HEK293 (cell line): ENCODE measurements at regions not wholly inside any gene's neighbourhood (a gene's known extent, or its start where the extent isn't known, plus 50 kb on each side); places are given as distances from the start of the nearest gene placed in this dataset.

Experiments used
- CTCF ChIA-PET: fragments of 350-600 bp; formaldehyde crosslinking; extraction: SDS; loops from one replicate; lab custom pipeline; 2021; ENCODE audit warnings: antibody characterized with exemption; lab: Yijun Ruan, JAX
- POLR2A ChIA-PET: fragments of 300-600 bp; formaldehyde crosslinking; extraction: SDS; loops from one replicate; lab custom pipeline; 2020; ENCODE audit warnings: antibody characterized with exemption, inconsistent platforms; lab: Yijun Ruan, JAX
- H3K27ac ChIP-seq: fragments of 200-500 bp; sonication (Bioruptor generic); 2 replicates; pipeline ENCODE4 v1.5.1; 2014; ENCODE audit warnings: low read depth, low read length, control low read depth, inconsistent platforms; ENCODE audit errors: extremely low read depth
- H3K36me3 ChIP-seq, 2 experiments: fragments of 200-500 bp in 1 of 2; sonication (Bioruptor generic) in 1 of 2; 1 replicate in 1 of 2; 2 replicates in 1 of 2; pipeline ENCODE4 v1.5.1; 2014 to 2017; ENCODE audit warnings: inconsistent platforms in 2 of 2, low read length in 2 of 2; ENCODE audit not compliant: control insufficient read depth in 2 of 2, insufficient read depth in 1 of 2
- H3K4me1 ChIP-seq: fragments of 200-500 bp; sonication (Bioruptor generic); 2 replicates; pipeline ENCODE4 v1.5.1; 2014; ENCODE audit warnings: mild to moderate bottlenecking, low read length, inconsistent platforms; ENCODE audit not compliant: control insufficient read depth, insufficient read depth
- H3K4me3 ChIP-seq: 2 replicates; pipeline ENCODE4 v1.5.1; 2011; ENCODE audit warnings: low read depth, mild to moderate bottlenecking, control low read depth, low read length, moderate library complexity
- H3K9me3 ChIP-seq: fragments of 200-500 bp; sonication (Bioruptor generic); 2 replicates; pipeline ENCODE4 v1.5.1; 2014; ENCODE audit warnings: low read depth, low read length, inconsistent platforms; ENCODE audit not compliant: control insufficient read depth, insufficient read depth
- HOXC10 ChIP-seq: sonication (generic); formaldehyde crosslinking; IDR thresholded peaks from 2 replicates; pipeline ENCODE4 v1.8.1; 2023; ENCODE audit warnings: mild to moderate bottlenecking, missing genetic modification reagents
- OSR2 ChIP-seq: fragments of 450-650 bp; formaldehyde crosslinking; IDR thresholded peaks from 2 replicates; pipeline ENCODE4 v1.5.1; 2016; ENCODE audit warnings: missing biosample characterization, missing genetic modification characterization
- SETDB1 ChIP-seq: IDR thresholded peaks from one replicate; pipeline ENCODE4 v1.6.1; 2017; ENCODE audit warnings: mild to moderate bottlenecking, low read length, moderate library complexity, mixed read lengths; ENCODE audit not compliant: insufficient read length
- ZBTB20 ChIP-seq: fragments of 450-650 bp; formaldehyde crosslinking; IDR thresholded peaks from 2 replicates; pipeline ENCODE4 v1.5.1; 2016; ENCODE audit warnings: missing biosample characterization, missing genetic modification characterization
- ZNF133 ChIP-seq: fragments of 450-650 bp; formaldehyde crosslinking; IDR thresholded peaks from 2 replicates; pipeline ENCODE4 v1.5.1; 2016; ENCODE audit warnings: missing biosample characterization, missing genetic modification characterization
- ZNF174 ChIP-seq: fragments of 450-650 bp; formaldehyde crosslinking; IDR thresholded peaks from 2 replicates; pipeline ENCODE4 v1.5.0; 2017; ENCODE audit warnings: missing biosample characterization, mild to moderate bottlenecking, missing genetic modification characterization
- ZNF280D ChIP-seq: fragments of 450-650 bp; formaldehyde crosslinking; IDR thresholded peaks from 2 replicates; pipeline ENCODE4 v1.5.1; 2016; ENCODE audit warnings: missing biosample characterization, missing genetic modification characterization
- ZNF311 ChIP-seq: fragments of 450-650 bp; formaldehyde crosslinking; IDR thresholded peaks from 2 replicates; pipeline ENCODE4 v1.5.1; 2017; ENCODE audit warnings: missing biosample characterization, missing genetic modification characterization, borderline replicate concordance
- ZNF350 ChIP-seq: fragments of 450-650 bp; formaldehyde crosslinking; IDR thresholded peaks from 2 replicates; pipeline ENCODE4 v1.5.0; 2017; ENCODE audit warnings: missing biosample characterization, mild to moderate bottlenecking, missing genetic modification characterization
- ZNF416 ChIP-seq: fragments of 450-650 bp; formaldehyde crosslinking; IDR thresholded peaks from 2 replicates; pipeline ENCODE4 v1.5.1; 2016; ENCODE audit warnings: missing biosample characterization, missing genetic modification characterization
- ZNF423 ChIP-seq: fragments of 450-650 bp; formaldehyde crosslinking; IDR thresholded peaks from 2 replicates; pipeline ENCODE4 v1.5.1; 2016; ENCODE audit warnings: missing biosample characterization, missing genetic modification characterization
- ZNF473 ChIP-seq: fragments of 450-650 bp; formaldehyde crosslinking; IDR thresholded peaks from 2 replicates; pipeline ENCODE4 v1.5.1; 2017; ENCODE audit warnings: missing biosample characterization, missing genetic modification characterization
- ZNF561 ChIP-seq: fragments of 450-650 bp; IDR thresholded peaks from 2 replicates; pipeline ENCODE4 v1.5.1; 2018; ENCODE audit warnings: missing biosample characterization, missing genetic modification characterization, borderline replicate concordance
- ZNF600 ChIP-seq: fragments of 450-650 bp; formaldehyde crosslinking; IDR thresholded peaks from 2 replicates; pipeline ENCODE4 v1.5.1; 2016; ENCODE audit warnings: missing biosample characterization, missing genetic modification characterization
- ZNF639 ChIP-seq: fragments of 450-650 bp; formaldehyde crosslinking; IDR thresholded peaks from 2 replicates; pipeline ENCODE4 v1.5.1; 2016; ENCODE audit warnings: missing biosample characterization, missing genetic modification characterization
- ZNF707 ChIP-seq: fragments of 450-650 bp; formaldehyde crosslinking; IDR thresholded peaks from 2 replicates; pipeline ENCODE4 v1.5.1; 2016; ENCODE audit warnings: missing biosample characterization, missing genetic modification characterization
- ZNF747 ChIP-seq: fragments of 450-650 bp; formaldehyde crosslinking; IDR thresholded peaks from 2 replicates; pipeline ENCODE4 v1.5.1; 2016; ENCODE audit warnings: missing biosample characterization, missing genetic modification characterization
- ZSCAN4 ChIP-seq: fragments of 450-650 bp; formaldehyde crosslinking; IDR thresholded peaks from 2 replicates; pipeline ENCODE4 v1.5.1; 2017; ENCODE audit warnings: missing biosample characterization, missing genetic modification characterization

GRCh38 chr9:96065482-96066251, 190.2 kb downstream of the ERCC6L2 start:
- POLR2A ChIA-PET = no interaction called here
- H3K36me3 ChIP-seq = no peaks in the 10 kb centered on the region
- no peak overlapping the region for H3K4me3 ChIP-seq
- TF ChIP-seq ZNF350 (tag by site-specific recombination) = no peak
- TF ChIP-seq ZNF416 (tag by site-specific recombination) = no peak
- TF ChIP-seq HOXC10 (CRISPR knock-in tag) = no peak
- no peaks in the 10 kb centered on the region for H3K4me1 ChIP-seq
- CTCF ChIA-PET = no interaction called here
- no peak overlapping the region for H3K27ac ChIP-seq
- no peaks in the 10 kb centered on the region for H3K9me3 ChIP-seq

GRCh38 chr9:96064826-96065481, 189.5 kb downstream of the ERCC6L2 start:
- Histone ChIP-seq H3K4me1 (no peaks in the 10 kb centered on the region), H3K4me3 (no peak overlapping the region), H3K36me3 (no peaks in the 10 kb centered on the region), H3K9me3 (no peaks in the 10 kb centered on the region), H3K27ac (no peak overlapping the region)
- CTCF ChIA-PET = no interaction called here
- TF ChIP-seq ZBTB20 (no peak), ZNF561 (no peak), ZNF423 (no peak), ZNF600 (tag by site-specific recombination) (no peak), ZNF473 (no peak), OSR2 (no peak), ZNF133 (no peak), ZNF747 (tag by site-specific recombination) (no peak), SETDB1 (no peak), ZNF311 (tag by site-specific recombination) (no peak), ZNF707 (tag by site-specific recombination) (no peak), ZNF639 (tag by site-specific recombination) (no peak), ZNF174 (tag by site-specific recombination) (no peak)
- POLR2A ChIA-PET = no interaction called here

- POLR2A ChIA-PET = no interaction called here
- TF ChIP-seq ZSCAN4 (tag by site-specific recombination) (no peak), ZNF280D (tag by site-specific recombination) (no peak)
- no peaks in the 10 kb centered on the region for H3K9me3 ChIP-seq
- no peaks in the 10 kb centered on the region for H3K4me1 ChIP-seq
- CTCF ChIA-PET = no interaction called here
- H3K27ac ChIP-seq = no peak overlapping the region
- H3K36me3 ChIP-seq = no peaks in the 10 kb centered on the region
- no peak overlapping the region for H3K4me3 ChIP-seq
Observed at GRCh38 chr9:96062854-96063253, 187.4 kb downstream of the ERCC6L2 start.
